Lower leg skin (tissue), 4 donors: ENCODE measurements at regions not wholly inside any gene's neighbourhood (a gene's known extent, or its start where the extent isn't known, plus 50 kb on each side); places are given as distances from the start of the nearest gene placed in this dataset.
A peak's percentile ranks its signal among the peaks of the same experiment; 100 is the strongest.

Experiments
- DNase-seq, 2 donors: peaks; one replicate each; pipeline ENCODE4 v3.0.0-alpha.2; 2019; ENCODE audit warnings: low spot score in 2 of 2
- H3K4me3 ChIP-seq: fragments of 200-600 bp; sonication (generic); 2 replicates; pipeline ENCODE4 v1.5.1; 2017; ENCODE audit warnings: mild to moderate bottlenecking, low read depth; ENCODE audit not compliant: poor library complexity, severe bottlenecking
- CTCF ChIP-seq, 3 donors: fragments of 450-650 bp; IDR thresholded peaks; one replicate each; pipeline ENCODE4 v1.5.1; 2016; ENCODE audit warnings: antibody characterized with exemption in 3 of 3, mild to moderate bottlenecking in 3 of 3, moderate library complexity in 2 of 3
- POLR2A ChIP-seq, 2 donors: fragments of 450-650 bp; IDR thresholded peaks; one replicate each; pipeline ENCODE4 v1.6.1; 2016 to 2017; ENCODE audit warnings: antibody characterized with exemption in 2 of 2, mild to moderate bottlenecking in 1 of 2, moderate library complexity in 1 of 2
- WGBS, 2 donors: methylation state at CpG; one replicate each; pipeline ENCODE4 v1.1.5; 2018; 5-methylcytosine and 5-hydroxymethylcytosine counted together
- intact Hi-C: fragments of 100-400 bp; cut with DNase I; formaldehyde crosslinking; loops from one replicate; pipeline ENCODE4 v1.15.0; 2023; ENCODE audit warnings: low total_unique reads

- intact Hi-C loops = no loop called here
- DNase-seq = peak in 1 of 2 donors; percentile 79
- H3K4me3 ChIP-seq = no peak overlapping the region
- TF ChIP-seq CTCF (IDR thresholded peaks at IDR 0.05) (no peak), POLR2A (IDR thresholded peaks at IDR 0.05) (no peak)
- 25 to 28% methylated on average over 8 of the region's 8 CpGs for WGBS, 2 donors
These were observed 137.1 kb upstream of the UNC5B start for GRCh38 chr10:71075086-71075758.

GRCh38 chr10:71075759-71076472 lies 136.5 kb upstream of the UNC5B start:
- no peak overlapping the region for H3K4me3 ChIP-seq
- intact Hi-C loops = no loop called here
- DNase-seq = peak in 1 of 2 donors; percentile 72
- 83% methylated on average over 15 of the region's 15 CpGs for WGBS, 2 donors
- TF ChIP-seq CTCF (IDR thresholded peaks at IDR 0.05) = no peak
- no peak for TF ChIP-seq POLR2A (IDR thresholded peaks at IDR 0.05)

- DNase-seq = peak in 1 of 2 donors; percentile 74
- intact Hi-C loops = no loop called here
- TF ChIP-seq POLR2A (IDR thresholded peaks at IDR 0.05) (no peak), CTCF (IDR thresholded peaks at IDR 0.05) (no peak)
These were observed 135.8 kb upstream of the UNC5B start for GRCh38 chr10:71076473-71077142.

GRCh38 chr10:71077143-71077581 lies 135.2 kb upstream of the UNC5B start:
- 60 to 61% methylated on average over 8 of the region's 8 CpGs for WGBS, 2 donors
- DNase-seq = peak in 1 of 2 donors; percentile 75
- intact Hi-C loops = no loop called here

More at GRCh38 chr10:71076473-71077142, 135.8 kb upstream of the UNC5B start:
- WGBS, 2 donors = 81 to 82% methylated on average over 8 of the region's 8 CpGs
- H3K4me3 ChIP-seq = no peak overlapping the region

More at GRCh38 chr10:71077143-71077581, 135.2 kb upstream of the UNC5B start:
- no peak overlapping the region for H3K4me3 ChIP-seq
- no peak for TF ChIP-seq CTCF (IDR thresholded peaks at IDR 0.05)
- no peak for TF ChIP-seq POLR2A (IDR thresholded peaks at IDR 0.05)
